ENCODE measurements at regions not wholly inside any gene's neighbourhood (a gene's known extent, or its start where the extent isn't known, plus 50 kb on each side); places are given as distances from the start of the nearest gene placed in this dataset.

DNA sequence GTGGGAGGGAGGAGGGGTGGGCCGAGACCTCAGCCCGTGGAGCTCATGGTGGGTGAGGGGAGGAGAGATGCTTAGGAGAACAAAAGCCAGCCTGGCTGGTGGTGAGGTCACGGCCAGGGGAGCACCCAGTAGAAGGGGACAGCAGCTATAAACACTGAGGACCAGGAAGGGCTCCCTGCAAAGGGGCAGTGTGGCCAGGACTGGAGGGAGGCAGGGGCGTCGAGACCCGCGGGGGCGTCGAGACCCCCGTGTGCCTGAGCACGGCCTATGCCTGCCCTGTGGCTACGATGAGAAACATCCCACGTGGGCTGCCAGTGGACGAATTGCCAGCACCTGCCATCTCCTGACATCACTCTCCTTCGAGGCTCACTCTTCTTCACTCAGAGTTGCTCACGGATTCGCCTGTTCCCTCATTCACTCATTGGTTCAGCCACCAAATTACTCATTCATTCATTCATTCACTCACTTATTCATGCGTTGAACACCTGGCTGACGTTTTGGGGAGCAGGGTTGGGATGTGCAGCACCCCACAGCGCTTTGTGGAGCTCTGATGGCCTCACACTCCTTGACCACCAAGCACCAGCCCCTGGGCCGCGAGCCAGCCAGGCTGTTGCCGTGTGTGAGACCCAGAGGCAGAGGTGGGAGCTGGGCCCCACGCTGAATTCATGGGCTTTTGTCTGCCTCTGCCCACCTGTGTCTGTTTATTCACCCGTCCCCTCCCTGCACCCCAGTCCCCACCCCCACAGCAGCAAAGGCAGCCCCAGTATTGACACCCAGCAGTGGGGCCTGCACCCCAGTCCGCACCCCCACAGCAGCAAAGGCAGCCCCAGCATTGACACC, 61.2 kb upstream of the BHLHE23 start:
- DNase-seq, result no peak

DNA sequence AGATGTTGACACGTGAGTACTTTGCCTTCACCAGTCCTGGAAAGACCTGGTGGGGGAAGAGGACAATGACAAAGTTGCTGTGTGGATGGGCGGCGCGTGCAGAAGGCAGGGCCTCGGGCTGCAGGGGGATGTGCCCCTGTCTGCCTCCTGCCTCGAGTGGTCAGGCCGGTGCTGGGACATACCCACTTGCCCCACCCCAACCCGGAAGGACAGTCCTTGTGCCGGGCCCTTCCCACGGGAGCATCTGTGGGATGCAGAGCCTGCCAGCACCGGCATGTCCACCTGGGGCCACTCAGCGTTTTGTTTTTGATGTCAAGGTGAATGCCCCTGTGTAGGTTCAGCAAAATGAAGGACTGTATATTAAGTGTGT, 60.5 kb upstream of the BHLHE23 start:
- DNase-seq, result no peak

- no peak for DNase-seq
Measured at GRCh38 chr20:63066506-63067265, 59.9 kb upstream of the BHLHE23 start.

GRCh38 chr20:63065911-63066310, 59.1 kb upstream of the BHLHE23 start:
- no peak for DNase-seq

DNA sequence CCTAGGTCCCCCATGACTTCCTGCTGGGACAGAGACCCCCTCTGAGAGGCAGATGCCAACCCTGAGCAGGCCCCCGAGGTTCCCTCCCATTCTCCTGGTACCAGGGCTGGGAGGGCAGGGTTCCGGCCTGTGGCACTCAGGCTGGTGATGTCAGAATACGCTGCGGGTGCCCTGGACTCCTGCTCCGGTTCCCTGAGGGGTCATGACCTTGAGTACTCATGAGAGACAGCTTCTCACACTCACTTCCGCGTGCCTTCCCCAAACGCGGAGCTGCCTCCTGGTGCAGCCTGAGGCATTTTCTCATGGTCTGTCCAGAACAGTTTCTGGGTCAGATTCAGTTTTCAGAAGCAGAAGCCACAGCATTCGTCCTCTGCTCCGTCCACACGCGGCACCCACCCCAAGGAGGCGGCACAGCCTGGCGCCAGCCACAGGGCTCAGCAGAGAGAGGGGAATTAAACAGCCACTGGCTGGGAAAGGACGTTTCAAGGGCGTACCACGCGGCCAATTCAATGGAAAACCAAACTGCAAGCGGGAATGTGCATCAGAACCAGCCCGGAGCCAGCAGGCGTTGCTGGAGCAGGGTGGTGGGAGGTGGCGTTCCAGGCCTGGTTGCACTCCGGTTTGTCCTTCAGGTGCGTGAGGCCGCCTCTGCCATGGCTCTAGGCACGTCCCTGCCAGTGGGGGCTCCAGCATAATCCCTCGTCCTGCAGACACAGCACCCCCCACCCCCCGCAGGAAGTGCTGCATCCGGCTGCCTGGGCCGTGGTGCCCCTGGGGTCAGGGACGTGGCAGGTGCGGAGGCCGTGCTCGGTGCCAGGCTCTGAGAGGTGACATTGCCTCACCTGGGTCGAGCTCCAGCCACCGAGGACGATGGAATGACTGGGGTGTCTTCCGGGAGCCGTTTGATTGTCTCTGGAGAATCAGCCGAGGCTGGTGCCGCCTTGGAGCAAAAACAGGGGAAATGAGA, 58.3 kb upstream of the BHLHE23 start:
- no peak for DNase-seq

DNA sequence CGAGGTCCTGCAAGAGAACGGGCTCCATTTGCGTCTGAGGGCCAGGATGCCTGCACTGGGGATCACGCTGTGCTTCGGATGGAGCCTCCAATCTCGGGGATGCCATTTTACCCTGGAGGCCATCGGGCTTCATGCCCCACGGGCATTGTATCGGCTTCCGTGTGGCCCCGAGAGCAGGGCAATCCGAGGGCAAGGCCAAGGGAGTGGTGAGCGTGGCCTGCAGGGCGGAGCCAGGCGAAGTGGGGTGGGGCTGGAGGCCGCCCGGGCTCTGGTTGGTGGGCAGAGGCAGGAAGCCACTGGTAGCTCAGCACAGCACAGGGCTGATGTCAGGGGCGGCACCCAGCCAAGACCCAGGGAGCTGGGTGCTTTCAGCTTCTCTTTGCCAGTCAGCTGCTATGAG, 57.5 kb upstream of the BHLHE23 start:
- no peak for DNase-seq

GRCh38 chr20:63062188-63063140, 55.7 kb upstream of the BHLHE23 start:
- DNase-seq, result no peak

DNA sequence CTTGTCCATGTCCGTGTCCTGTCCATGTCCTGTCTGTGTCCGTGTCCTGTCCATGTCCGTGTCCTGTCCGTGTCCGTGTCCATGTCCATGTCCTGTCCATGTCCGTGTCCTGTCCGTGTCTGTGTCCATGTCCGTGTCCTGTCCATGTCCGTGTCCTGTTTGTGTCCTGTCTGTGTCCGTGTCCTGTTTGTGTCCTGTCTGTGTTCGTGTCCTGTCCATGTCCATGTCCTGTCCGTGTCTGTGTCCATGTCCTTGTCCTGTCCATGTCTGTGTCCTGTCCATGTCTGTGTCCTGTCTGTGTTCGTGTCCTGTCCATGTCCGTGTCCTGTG, 55.0 kb upstream of the BHLHE23 start:
- no peak for DNase-seq

DNA sequence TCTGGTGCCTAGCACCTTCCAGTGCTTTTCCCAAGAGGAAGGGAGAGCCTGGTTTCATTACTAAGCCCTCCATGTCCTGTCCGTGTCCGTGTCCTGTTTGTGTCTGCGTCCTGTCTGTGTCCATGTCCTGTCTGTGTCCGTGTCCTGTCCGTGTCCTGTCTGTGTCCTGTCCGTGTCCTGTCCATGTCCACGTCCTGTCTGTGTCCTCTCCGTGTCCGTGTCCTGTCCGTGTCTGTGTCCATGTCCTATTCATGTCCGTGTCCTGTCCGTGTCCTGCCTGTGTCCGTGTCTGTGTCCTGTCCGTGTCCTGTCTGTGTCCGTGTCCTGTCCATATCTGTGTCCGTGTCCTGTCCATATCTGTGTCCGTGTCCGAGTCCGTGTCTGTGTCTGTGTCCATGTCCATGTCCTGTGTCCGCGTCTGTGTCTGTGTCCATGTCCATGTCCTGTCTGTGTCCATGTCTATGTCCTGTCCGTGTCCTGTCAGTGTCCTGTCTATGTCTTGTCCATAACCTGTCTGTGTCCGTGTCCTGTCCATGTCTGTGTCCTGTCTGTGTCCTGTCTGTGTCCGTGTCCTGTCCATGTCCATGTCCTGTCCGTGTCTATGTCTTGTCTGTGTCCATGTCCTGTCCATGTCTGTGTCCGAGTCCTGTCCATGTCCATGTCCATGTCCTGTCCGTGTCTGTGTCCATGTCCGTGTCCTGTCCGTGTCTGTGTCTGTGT, 54.4 kb upstream of the BHLHE23 start:
- DNase-seq, result no peak

- DNase-seq, result no peak
Measured at GRCh38 chr20:63060057-63060991, 53.6 kb upstream of the BHLHE23 start.

- no peak for DNase-seq
Measured at GRCh38 chr20:63059684-63060056, 52.9 kb upstream of the BHLHE23 start.

GRCh38 chr20:63058696-63059335, 52.1 kb upstream of the BHLHE23 start:
- no peak for DNase-seq

DNA sequence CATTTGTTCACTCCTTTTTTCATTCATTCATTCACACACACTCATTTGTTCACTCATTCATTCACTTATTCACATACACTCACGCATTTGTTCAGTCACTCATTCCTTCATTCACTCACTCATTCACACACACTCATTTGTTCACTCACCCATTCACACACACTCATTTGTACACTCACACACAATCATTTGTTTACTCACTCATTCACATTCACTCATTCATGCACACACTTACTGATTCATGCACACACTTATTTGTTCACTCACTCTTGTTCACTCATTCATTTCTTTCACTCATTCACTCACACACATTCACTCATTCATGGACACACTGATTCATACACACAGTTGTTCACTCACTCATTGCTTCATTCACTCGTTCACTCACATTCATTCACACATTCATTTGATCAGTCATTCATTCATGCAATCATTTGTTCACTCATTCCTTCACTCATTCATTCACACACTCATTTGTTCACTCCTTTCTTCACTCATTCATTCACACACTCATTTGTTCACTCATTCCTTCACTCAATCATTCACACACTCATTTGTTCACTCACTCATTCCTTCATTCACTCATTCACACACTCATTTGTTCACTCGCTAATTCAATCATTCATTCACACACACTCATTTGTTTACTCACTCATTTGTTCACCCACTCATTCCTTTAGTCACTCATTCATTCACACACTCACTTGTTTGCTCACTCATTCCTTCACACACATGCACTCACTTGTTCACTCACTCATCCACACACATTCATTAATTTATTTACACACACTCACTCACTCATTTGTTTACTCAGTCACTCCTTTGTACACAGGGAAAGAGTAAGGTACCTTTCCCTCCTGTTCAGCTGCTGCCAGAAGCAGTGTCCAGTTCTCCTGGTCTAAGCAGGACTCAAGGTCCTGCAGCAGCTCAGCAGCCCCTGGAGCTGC, 50.7 kb upstream of the BHLHE23 start:
- DNase-seq, result no peak

- peak; percentile 45 for DNase-seq
Measured at GRCh38 chr20:63056236-63057170, 49.7 kb upstream of the BHLHE23 start.
